ENCODE measurements at regions not wholly inside any gene's neighbourhood (a gene's known extent, or its start where the extent isn't known, plus 50 kb on each side); places are given as distances from the start of the nearest gene placed in this dataset.

GRCh38 chr17:70886648-70887047 lies 717.3 kb downstream of the KCNJ2 start:
- Histone ChIP-seq H4K20me1 (replicated peaks in 1 of 2; ENCODE audit: control insufficient read depth in 1 of 2, insufficient read depth in 2 of 2, low read length in 2 of 2) (no peaks in the 10 kb centered on the region), H3K14ac (ENCODE audit: insufficient read length) (no peak overlapping the region), H4K91ac (replicated peaks; ENCODE audit: insufficient read length, low read length) (no peak overlapping the region), H4K8ac (ENCODE audit: extremely low read depth, insufficient read depth, low read length) (no peak overlapping the region), H3K9ac (replicated peaks in 1 of 4; ENCODE audit: extremely low read depth in 1 of 4, low read depth in 3 of 4, low read length in 3 of 4) (no peak overlapping the region), H3K27ac (ENCODE audit: low read depth, low read length) (no peak overlapping the region), H2BK5ac (ENCODE audit: low read depth, low read length) (no peak overlapping the region), H3K36me3 (ENCODE audit: control insufficient read depth in 2 of 4, insufficient read depth in 4 of 4, low read length in 3 of 4) (no peaks in the 10 kb centered on the region), H3K4me1 (replicated peaks in 1 of 4; ENCODE audit: control insufficient read depth in 3 of 4, insufficient read depth in 4 of 4, low read length in 3 of 4) (no peaks in the 10 kb centered on the region; a peak in 3 of 7 replicates), H3K23me2 (ENCODE audit: low read depth, low read length) (no peaks in the 10 kb centered on the region), H3K18ac (ENCODE audit: extremely low read depth, low read length) (no peak overlapping the region), H3K4ac (replicated peaks; ENCODE audit: insufficient read length, low read depth, low read length) (no peak overlapping the region), H3K4me2 (ENCODE audit: insufficient read depth in 1 of 2, low read depth in 2 of 2, low read length in 2 of 2) (no peak overlapping the region), H3K56ac (replicated peaks; ENCODE audit: insufficient read length, low read depth, low read length) (no peak overlapping the region), H3K4me3 (ENCODE audit: extremely low read depth in 1 of 4, insufficient read depth in 2 of 4, low read depth in 3 of 4, low read length in 4 of 4) (no peak overlapping the region), H3K23ac (ENCODE audit: insufficient read length) (no peak overlapping the region), H2AK5ac (ENCODE audit: low read depth, low read length) (no peak overlapping the region), H3K79me2 (ENCODE audit: control insufficient read depth in 1 of 2, insufficient read depth in 2 of 2, low read length in 2 of 2) (no peaks in the 10 kb centered on the region), H4K5ac (ENCODE audit: insufficient read length, low read depth, low read length) (no peak overlapping the region), H2BK12ac (ENCODE audit: low read depth, low read length) (no peak overlapping the region), H3K27me3 (replicated peaks in 1 of 4; ENCODE audit: control insufficient read depth in 3 of 4, extremely low read depth in 1 of 4, insufficient read depth in 3 of 4, low read length in 3 of 4) (no peaks in the 10 kb centered on the region), H2AFZ (ENCODE audit: low read length) (no peak overlapping the region), H3K9me3 (ENCODE audit: insufficient read depth in 2 of 2, low read depth in 1 of 2, low read length in 1 of 2) (0 out of 4 replicates have a peak, but pooled peaks cover 0 to 5% of the 10 kb centered on the region in 2 experiments), H2BK20ac (ENCODE audit: low read length) (no peak overlapping the region), H3K79me1 (ENCODE audit: low read depth, low read length) (no peaks in the 10 kb centered on the region), H2BK120ac (replicated peaks; ENCODE audit: low read depth, low read length) (no peak overlapping the region), H2BK15ac (ENCODE audit: low read length) (no peak overlapping the region)
- no peak for DNase-seq (ENCODE audit: low read depth in 1 of 2, low spot score in 2 of 2)
- POLR2A ChIA-PET (ENCODE audit: partially characterized antibody), result no interaction called here
- CTCF ChIA-PET (ENCODE audit: partially characterized antibody), result interaction anchor here (1.3 kb wide), 1 partner anchor 11 kb away, joined by 3 read pairs; no protein-coding TSS in a partner anchor
- TF ChIP-seq POU5F1 (IDR thresholded peaks at IDR 0.05; ENCODE audit: low read depth, low read length) (no peak), KDM4A (IDR thresholded peaks at IDR 0.05; ENCODE audit: low read depth, low read length, severe bottlenecking) (no peak), CTCF (IDR thresholded peaks at IDR 0.05; ENCODE audit: control extremely low read depth in 1 of 3, insufficient read depth in 1 of 3, low read depth in 1 of 3, low read length in 3 of 3) (no peak), JUN (IDR thresholded peaks at IDR 0.05; ENCODE audit: low read depth, low read length) (no peak), TCF12 (IDR thresholded peaks at IDR 0.05; ENCODE audit: low read depth, low read length) (no peak), BRCA1 (IDR thresholded peaks at IDR 0.05; ENCODE audit: low read depth, low read length) (no peak), SAP30 (IDR thresholded peaks at IDR 0.05; ENCODE audit: insufficient read depth, insufficient replicate concordance, low read length) (no peak), CBX8 (IDR thresholded peaks at IDR 0.05; ENCODE audit: borderline replicate concordance, low read depth, low read length) (no peak), MAFK (IDR thresholded peaks at IDR 0.05; ENCODE audit: low read depth, low read length) (no peak), KDM5A (IDR thresholded peaks at IDR 0.05; ENCODE audit: low read length) (no peak)
- 87% methylated on average over 2 of the region's 2 CpGs; no CpG with 5 or more reads in 1 of the 2 experiments for WGBS, 2 experiments (ENCODE audit: extremely low coverage in 1 of 2, insufficient coverage in 1 of 2, insufficient read length in 1 of 2, insufficient replicate concordance in 2 of 2, low coverage in 1 of 2, low lambda C conversion rate in 2 of 2, missing lambda C conversion rate in 1 of 2)
- FAIRE-seq, result no peak
